PC-3 (cell line): ENCODE measurements at regions not wholly inside any gene's neighbourhood (a gene's known extent, or its start where the extent isn't known, plus 50 kb on each side); places are given as distances from the start of the nearest gene placed in this dataset.

Source experiments
- CTCF ChIP-seq: fragments of 300-600 bp; sonication (generic); conservative IDR thresholded peaks from 2 replicates; pipeline ENCODE4 v1.5.1; 2017; ENCODE audit warnings: antibody characterized with exemption, low read depth, mild to moderate bottlenecking, low read length
- EZH2 ChIP-seq: fragments of 300-600 bp; sonication (generic); IDR thresholded peaks from one replicate; pipeline ENCODE4 v1.6.1; 2017; ENCODE audit warnings: antibody characterized with exemption, mild to moderate bottlenecking, low read length; ENCODE audit not compliant: unreplicated experiment
- EZH2phosphoT487 ChIP-seq: fragments of 300-600 bp; sonication (generic); IDR thresholded peaks from 2 replicates; pipeline ENCODE4 v1.6.1; 2018; ENCODE audit warnings: mild to moderate bottlenecking, antibody characterized with exemption, low read length, borderline replicate concordance

DNA sequence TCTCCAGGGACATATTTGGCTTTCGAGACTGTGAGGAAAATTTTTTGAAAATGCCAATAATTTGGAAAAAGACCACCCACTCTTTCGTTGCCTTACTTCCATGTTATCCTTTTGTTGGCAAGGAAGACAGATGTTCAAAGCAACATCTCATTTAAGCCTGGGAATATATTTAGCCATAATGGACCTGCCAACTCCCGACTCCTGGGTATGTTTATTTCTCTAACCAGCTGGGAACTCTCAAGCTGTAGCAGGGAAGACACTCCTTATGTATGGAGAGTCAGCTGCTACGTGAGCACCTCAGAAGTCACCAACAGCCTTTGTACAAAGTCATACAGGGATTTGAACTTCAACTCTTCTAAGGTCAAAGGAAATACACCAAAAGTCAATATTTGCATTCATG, 96.5 kb upstream of the DAAM1 start:
- TF ChIP-seq CTCF = no peak
- no peak for TF ChIP-seq EZH2
- no peak for TF ChIP-seq EZH2phosphoT487
